ENCODE measurements at regions not wholly inside any gene's neighbourhood (a gene's known extent, or its start where the extent isn't known, plus 50 kb on each side); places are given as distances from the start of the nearest gene placed in this dataset.
"Not testable (repeated sequence)": the region's sequence is repeated elsewhere in the genome, so short reads cannot be mapped to it uniquely, and the experiment has no call there.

DNA sequence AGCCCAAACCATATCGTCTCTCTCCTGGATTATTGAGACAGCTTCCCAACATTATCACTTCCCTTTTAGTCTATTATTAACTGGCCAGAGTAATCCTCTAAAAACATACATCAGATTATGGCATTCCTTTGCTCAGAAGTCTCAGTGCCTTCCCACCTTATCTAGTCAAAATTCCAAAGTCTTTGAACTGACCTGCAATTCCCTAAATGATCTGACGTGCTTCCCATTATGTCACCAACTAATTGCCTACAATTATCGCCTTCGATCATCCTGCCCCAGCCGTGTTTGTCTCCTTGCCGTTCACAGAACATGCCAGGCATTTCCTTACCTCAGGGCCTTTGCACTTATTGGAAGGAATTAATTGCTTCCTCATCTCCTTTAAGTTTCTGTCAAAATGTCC lies 332.4 kb downstream of the IRS1 start:
- DNase-seq: no peak

DNA sequence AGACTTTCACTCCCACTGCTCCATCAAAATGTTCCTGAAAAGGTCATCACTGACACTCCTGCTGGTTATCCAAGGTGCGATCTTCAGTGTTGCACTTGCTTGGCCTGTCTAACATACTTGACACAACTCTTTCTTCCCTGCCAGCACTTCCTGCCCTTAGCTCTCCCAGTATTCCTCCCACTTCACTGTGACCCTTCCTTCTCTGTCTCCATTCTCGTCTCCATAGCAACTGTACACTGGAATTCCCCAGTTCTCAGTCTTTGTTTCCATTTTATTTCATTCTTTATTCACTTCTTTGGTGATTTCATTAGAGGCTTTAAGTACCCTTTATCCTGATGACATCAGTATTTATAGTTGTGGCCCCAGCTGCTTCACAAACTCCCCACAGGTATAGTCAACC lies 333.0 kb downstream of the IRS1 start:
- DNase-seq: no peak

DNA sequence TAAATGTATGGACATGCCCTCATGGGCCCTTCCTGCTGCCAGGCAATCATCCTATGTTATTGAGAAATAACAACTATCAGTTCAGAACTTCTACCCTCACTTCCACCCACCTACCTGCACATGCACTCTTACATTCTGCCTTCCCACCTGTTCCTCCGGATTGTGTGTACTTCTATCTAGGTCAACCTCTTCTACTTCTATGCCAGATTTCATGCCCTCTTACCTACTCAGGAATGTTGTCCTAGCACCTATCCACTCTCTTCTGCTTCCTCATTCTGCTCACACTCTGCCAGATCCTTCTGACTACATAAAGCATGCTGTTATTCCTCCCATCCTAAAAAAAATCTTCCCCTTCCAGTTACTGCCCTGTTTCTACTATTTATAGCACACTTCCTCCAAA lies 333.5 kb downstream of the IRS1 start:
- DNase-seq: no peak

DNA sequence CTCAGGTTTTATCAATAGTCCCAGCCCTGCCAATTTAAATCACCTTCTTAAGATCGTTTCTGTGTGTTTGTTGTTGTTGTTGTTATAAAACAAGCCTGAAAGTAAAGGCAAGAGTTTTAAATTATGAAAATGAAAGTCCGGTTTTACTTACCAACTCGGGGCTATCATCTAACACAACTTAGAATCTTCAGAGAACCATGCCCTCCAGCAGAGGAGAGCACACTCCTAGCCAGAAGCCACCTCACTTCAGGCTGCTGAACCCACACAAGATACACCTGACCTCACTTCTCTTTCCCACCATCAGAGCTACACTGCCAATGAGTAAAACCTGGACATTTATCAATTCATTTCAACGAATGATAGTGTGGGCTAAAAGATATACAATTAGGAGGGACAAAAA lies 335.2 kb downstream of the IRS1 start:
- DNase-seq: no peak

DNA sequence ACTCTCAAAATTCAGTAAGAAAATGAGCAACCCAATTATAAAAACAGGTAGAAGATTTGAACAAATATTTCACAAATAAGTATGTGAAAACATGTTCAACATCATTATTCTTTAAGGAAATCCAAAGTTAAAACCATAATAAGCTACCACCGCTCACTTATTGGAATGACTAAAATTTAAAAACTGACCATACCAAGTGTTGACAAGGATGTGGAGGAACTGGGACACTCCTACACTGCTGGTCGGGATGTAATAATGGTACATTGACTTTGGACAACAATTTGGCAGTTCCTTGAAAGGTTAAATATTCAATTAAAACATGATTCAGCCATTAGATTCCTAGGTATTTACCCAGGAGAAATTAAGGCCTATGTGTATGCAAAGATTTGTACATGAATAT lies 336.5 kb downstream of the IRS1 start:
- no peak for DNase-seq

DNA sequence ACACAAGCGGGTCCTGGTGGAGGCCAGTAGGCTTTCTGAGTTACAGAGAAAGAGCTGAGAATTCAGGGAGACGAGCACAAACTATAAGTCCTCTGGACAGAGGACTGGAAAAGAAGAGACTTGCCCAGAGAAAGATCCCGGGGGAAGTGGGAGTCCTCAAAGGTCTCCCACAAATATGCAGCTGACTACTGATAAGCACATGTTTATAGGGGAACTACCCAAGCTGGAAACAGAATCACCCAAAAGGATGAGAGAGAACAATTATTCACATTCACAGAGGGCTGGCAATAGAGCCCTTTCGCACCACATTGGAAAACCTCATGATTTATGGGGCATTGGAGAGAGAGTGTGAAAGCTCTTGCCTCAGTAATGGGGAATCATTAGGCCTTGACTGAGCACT lies 337.6 kb downstream of the IRS1 start:
- DNase-seq: no peak

DNA sequence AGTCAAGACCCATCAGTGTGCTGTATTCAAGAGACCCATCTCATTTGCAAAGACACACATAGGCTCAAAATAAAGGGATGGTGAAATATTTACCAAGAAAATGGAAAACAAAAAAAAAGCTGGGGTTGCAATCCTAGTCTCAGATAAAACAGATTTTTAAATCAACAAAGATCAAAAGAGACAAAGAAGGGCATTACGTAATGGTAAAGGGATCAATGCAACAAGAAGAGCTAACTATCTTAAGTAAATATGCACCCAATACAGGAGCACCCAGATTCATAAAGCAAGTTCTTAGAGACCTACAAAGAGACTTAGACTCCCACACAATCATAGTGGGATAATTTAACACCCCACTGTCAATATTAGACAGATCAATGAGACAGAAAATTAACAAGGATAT lies 343.5 kb downstream of the IRS1 start:
- DNase-seq: not testable (repeated sequence)

DNA sequence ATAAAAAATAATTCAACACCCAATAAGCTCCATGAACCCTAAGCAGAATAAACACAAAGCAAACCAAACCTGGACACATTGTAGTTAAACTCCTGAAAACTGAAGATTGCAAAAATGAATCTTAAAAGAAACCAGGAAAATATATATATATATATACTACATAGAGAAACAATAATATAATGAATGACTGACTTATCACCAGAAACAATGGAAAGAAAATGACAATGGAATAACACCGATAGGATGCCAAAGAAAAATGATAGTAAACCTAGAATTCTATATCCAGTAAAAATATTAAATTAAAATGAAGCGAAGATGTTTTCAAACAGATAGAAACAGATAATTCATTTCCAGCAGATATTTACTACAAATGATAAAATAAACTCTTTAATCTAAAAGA lies 346.9 kb downstream of the IRS1 start:
- DNase-seq: no peak

DNA sequence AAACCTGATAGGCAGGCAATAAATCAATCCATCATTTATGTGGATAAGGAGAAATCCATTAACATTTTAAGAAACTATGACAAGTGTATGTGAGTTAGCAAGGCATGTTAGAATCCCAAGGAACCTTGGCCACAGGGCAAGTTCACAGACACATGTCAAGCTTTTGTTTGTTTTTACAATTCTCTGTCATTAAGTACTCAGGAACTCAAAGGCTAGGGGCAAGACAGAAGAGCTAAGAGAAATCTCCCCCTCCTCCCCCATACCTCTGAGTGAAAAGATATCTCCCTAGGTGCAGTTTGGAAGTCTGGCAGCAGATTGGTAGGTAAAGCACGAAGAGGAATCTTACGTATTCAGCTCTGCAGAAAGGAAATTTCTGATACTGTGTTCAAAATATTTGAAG lies 348.1 kb downstream of the IRS1 start:
- no peak for DNase-seq

DNA sequence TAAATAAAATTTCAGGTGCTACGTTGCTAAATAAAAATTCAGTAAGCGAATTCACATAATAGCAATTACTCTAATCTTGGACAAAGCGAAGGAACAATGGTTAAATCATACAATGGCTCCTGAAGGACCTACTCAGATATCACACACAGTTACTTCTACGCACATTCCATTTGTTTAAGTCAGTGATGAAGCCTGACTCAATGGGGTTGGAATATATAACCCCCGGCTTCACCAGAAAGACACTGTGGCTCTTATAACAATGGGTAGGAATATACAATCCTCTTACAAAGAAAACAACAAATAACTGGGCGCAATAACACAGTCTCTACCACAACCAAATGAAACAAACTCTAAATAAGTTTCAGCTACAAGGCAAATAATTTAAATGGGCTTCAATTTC lies 349.5 kb downstream of the IRS1 start:
- no peak for DNase-seq

DNA sequence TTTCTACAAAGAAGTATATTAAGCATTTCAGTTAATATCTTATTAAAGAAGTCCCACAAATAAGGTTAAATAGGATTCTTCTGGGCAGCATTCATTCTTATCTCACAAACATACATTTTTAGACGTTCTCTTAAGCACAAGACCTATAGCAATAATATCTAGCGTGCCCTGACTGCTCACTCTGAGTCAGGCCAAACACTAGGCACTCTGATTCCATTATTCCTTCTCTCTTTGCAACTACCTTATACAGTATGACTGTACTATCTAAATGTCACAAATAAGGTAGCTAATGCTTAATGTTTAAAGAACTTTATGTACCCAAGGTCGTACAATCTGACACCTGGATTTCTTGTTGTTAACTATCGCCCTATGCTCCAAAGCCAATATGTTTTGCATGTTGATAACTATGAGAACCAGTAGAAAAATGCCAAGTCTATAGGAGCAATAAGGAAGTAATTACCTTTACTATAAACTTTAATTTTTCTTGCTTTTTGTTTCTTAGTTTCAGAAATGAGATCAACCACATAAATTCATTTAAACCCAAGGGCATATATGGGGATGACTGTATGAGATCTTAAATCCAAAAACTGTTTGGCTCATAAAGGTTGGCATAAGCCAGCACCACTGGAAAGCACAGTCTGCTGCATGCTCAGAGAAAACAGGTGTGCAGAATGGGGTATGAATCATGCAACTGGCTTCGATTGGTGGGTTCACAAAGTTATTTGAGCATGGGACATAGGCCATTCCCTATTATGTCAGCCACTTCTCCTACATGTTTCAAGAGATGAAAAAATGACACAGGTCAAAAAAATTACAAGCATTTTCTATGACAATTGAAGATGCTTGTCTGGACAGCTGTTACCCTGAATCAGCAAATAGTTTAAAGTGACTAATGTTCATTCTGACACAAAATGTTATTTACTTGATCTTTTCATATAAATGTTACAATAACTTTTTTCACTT lies 352.0 kb downstream of the IRS1 start:
- DNase-seq: no peak

DNA sequence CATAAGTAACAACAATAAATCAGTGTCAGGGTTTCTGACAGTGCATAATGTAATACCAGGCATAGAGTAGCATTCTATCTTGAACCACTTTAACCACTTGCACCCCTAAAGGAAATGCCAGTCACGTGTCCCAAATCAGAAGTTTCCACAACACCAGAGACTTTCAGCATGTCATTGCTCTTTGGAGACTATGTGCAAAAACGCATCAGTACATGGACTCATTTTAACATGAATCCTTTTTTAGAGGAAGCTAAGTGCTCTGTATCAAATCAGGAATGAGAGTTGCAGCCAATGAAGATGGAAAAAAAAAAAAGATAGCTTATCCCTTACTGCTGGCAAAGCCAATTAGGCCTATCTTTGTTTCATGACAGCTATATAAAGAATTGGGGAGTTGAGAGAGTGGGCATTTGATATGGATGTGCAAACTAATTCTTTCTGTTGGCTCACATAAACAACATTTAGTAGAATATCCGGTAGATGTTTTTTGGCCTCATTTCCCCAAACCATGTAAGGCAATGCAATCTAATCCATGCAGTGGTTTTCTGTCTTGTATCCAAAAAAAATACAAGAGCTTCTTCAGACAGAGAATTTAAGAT lies 353.1 kb downstream of the IRS1 start:
- no peak for DNase-seq

DNA sequence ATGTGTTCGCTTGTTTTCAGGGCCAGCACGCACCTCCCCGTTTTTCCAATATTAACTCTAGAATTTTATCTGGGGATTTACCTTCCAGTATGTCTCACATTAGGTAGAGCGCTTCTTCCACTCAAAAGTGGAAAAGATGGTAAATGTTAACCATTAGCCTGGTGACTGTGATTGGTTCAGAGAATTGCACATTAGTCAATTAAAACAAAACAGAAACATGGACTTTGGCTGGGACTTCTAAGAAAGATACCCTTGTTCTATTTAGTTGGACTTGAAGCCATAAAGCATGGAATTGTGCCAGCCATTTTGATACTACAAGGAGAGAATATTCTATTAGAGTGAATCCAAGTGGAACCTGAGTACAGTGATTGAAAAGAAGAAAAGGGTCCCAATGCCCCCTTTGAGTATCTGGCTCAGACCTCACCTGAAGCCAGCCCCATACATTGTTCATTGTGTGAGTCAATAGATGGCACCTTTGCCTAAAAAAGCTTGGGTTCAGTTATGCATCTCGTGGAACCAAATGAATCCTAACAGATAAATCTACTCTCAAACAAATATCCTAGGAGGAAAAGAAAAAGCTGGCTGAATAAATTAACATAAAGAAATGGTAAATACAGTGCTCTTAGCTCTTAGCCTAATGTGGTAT lies 354.3 kb downstream of the IRS1 start:
- DNase-seq: no peak

DNA sequence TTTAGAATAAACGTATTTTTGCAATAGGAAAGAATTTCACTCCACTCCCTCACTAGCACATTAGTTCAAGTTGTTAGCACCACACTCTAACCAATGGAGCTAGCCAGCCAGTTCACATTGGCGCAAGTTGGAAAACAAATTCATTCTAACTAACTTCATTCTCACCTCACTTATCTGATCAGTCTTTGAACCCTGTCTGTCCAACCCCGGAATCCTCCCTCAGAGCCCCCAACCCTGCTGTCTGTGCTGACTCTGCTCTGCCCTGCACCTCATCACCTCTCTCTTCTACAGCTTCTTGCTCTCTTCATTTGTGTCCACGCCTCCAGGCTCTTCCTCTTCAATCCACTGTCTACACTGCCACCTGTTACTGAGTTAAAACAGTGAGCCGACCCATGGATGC lies 356.5 kb downstream of the IRS1 start:
- DNase-seq: no peak

DNA sequence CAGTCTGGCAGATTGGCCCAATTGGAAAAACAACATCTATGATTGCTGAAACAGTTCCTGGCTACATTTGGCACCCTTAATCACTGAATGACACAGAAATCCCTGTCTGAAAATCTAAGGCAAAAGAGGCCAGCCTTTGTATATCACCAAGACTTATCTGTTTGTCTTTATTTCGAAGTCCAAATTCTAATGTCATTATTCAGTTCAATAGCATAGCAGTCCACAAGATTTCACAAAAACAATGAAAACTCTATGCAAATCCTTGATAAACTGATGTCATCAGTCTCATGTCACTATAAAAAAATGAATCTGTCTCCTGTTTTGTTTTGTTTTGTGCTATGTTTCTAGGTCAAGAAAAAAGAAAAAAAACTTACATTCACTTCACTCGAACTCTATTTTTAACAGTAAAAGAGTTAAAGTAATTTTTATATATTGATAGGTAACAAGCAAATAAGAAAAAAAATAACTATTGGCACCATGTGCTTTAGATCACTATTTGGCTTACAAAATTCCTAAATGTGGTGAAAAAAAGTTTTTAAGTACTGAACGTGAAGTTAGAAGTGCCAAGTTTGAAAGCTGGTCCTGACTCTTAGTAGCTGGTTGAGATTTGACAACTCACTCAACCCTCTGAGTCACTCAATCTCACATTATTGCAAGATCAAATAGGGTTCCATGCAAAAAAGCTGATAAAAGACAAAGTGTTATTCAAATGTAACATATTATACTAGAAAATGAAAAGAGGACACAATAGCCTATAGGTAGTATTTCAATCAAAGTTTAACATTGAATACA lies 359.3 kb downstream of the IRS1 start:
- DNase-seq: no peak

DNA sequence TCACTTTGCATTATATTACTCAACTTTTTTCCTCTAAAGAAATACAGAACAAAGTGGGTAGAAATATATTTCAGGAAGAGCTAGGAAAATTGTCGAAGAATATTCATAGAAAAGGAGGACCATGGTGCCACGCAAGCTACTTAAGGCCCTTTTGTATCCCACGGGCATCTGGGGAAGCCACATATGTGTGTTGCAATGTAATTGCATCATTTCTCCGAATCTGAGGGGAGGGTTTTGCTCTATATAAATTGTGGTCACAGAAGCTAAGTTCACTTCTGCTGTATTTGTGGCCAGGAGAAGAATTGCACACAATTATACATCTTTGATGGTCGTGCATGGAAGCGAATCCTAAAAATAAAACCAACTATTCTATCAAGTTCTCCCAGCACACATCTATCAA lies 360.3 kb downstream of the IRS1 start:
- DNase-seq: no peak

DNA sequence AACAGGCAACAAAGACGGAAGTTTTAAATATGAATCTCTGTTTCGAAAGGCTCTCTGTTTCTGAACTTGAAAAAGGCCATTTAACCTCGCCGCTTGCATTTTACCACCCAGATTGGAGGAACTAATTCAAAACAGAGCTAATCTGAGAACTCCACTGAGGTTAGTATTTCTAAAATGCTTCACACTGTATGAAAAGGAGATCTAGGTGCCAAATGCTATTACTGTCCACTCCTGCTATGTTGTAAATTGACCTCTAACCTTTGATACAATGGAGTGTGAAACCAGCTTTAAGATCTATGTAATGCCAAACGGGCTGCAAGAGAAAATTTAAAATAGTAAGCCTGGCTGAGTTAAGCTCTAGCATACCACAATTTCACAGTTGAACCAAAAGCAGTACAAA lies 364.5 kb downstream of the IRS1 start:
- DNase-seq: no peak

DNA sequence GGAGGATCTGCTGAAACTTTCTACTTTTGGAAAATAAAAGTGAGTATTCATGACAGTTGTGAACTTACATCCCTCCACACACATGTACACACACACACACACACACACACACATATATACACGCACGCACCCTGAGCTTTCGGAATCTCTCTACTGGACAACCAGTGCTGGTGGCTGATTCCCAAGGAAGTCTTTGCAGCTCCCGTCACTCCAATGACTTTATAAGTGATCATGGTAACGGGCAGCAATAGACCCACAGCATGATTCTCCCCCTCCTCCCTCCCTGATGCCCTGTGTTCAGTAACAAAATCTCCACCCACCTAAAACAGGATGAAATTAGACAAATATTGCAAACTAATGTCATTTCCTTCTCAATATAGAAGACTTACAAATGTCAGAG lies 364.9 kb downstream of the IRS1 start:
- DNase-seq: no peak

DNA sequence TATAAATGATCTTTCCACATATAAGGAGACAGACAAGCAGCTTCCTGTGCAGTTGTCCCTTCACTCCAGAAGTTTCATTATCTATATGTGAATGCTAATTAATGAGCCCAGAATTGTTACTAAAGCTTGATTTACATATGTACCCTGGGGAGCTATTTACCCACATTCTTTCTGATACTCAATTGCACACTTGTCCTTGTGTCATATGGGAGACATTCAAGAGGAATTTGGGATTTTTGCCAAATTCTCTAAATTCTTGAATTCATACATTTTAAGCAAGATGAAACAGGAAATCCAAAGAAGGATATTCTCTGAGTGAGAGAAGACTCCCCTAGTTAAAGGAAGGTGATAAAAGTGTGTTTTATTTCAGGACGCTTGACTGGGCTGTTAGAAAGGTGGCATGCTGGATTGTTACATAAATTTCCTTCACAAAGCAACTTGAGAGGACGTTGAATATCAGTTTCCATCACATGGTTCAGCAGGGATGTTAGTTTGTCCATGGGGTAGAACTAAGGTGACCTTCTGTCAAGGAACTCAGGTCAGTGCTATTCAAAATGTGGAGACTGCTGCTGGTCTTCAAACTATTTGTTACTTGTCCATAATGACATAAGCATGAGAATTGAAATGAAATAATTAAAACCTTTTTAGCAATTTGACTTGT lies 368.2 kb downstream of the IRS1 start:
- no peak for DNase-seq

DNA sequence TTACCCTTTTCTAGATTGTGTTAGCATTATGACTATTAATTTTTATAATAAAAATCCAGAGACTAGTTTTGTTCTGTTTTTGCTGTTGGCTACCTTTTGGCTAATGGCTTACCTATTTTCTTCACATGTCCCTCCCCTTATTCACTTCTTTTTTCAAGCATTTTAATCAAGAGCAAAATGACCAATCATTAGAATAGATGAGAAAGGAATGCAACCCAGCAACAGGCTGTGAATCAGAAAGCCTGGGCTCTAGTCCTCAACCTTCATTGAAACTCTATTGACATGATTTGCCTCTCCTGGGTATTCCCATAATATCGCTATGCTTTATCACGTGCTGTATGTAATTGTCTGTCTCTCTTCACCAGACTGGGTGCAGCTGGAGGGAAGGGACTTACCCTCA lies 370.1 kb downstream of the IRS1 start:
- no peak for DNase-seq

DNA sequence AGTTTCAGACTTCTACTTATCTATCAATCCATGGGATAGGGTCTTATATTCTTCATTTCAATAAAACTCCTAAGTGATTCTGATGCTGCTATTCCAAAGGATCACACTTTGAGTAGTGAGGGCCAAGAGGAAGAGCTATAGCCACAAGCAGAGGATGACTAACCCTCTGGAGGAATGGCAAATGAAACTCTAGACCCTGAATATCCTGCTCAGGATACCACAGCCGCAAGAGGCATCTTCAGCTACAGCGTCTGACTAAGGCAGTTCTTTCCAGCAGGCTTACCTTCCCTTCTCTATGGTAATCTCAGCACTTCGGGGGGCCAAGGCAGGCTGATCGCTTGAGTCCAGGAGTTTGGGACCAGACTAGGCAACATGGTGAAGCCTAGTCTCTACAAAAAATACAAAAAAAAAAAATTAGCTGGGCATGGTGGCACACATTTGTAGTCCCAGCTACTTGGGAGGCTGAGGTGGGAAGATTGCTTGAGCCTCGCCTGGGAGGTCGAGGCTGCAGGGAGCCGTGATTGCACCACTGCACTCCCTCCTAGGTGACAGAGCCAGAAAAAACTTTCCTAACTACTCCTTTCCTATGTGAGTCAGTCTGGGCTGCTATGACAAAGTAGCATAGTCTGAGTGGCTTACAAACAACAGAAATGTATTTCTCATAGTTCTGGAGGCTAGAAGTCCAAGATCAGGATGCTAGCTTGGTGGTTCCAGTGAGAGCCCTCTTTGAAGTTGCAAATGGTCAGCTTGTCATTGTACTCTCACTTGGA lies 371.9 kb downstream of the IRS1 start:
- DNase-seq: no peak

DNA sequence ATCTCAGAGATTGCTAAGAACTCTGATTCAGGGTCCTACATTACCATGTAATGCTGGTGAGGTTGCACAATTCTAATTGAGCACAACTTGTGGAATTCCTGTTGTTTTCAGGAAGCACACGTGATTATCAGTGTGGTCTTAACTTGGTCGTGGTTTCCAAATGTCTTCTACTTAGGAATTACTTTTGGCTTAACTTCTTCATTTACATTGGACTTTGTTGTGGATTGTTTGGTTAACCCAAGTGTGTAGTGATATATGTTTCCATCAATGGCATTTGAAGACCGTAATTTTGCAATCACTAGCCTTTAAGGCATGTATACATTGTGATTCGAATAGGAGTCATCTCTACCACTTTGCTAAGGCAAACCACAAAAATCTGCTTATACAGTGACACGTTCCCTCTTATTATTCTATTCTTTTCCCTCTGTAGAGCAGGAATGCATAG lies 373.3 kb downstream of the IRS1 start:
- DNase-seq: no peak

Data from activated CD4-positive, alpha-beta T cell treated with anti-CD3 and anti-CD28 coated beads, Interleukin-2, amount 50 U/mL, for 4 hours (primary cell).